ENCODE measurements at regions not wholly inside any gene's neighbourhood (a gene's known extent, or its start where the extent isn't known, plus 50 kb on each side); places are given as distances from the start of the nearest gene placed in this dataset.

- Histone ChIP-seq H3K36me3 (replicated peaks in 1 of 2; ENCODE audit: control insufficient read depth in 1 of 2, insufficient read depth in 2 of 2, low read length in 2 of 2) (no peaks in the 10 kb centered on the region), H3K79me2 (ENCODE audit: insufficient read depth, low read length) (no peaks in the 10 kb centered on the region), H3K4me1 (ENCODE audit: insufficient read depth, low read length) (no peaks in the 10 kb centered on the region), H2AFZ (ENCODE audit: low read length) (no peak overlapping the region), H3K4me2 (ENCODE audit: low read depth, low read length) (no peak overlapping the region), H3K27me3 (ENCODE audit: control insufficient read depth in 1 of 2, insufficient read depth in 2 of 2, low read length in 2 of 2) (no peaks in the 10 kb centered on the region), H3K4me3 (replicated peaks in 1 of 3; ENCODE audit: insufficient read depth in 1 of 3, low read depth in 2 of 3, low read length in 3 of 3) (no peak overlapping the region), H3K9me3 (ENCODE audit: low read length) (no peaks in the 10 kb centered on the region), H3K27ac (ENCODE audit: extremely low read length, insufficient read depth, low read length) (no peak overlapping the region), H3K9ac (ENCODE audit: insufficient read depth, low read depth, low read length) (no peak overlapping the region), H4K20me1 (ENCODE audit: insufficient read depth, low read length) (no peaks in the 10 kb centered on the region)
- in situ Hi-C loops (cut with HindIII; ENCODE audit: extremely low pct_ligation_motif_present, low pct_unique_long_range_greater_than_20kb) (no loop called here), intact Hi-C loops (cut with micrococcal nuclease; ENCODE audit: unreplicated experiment) (no loop called here)
- ATAC-seq (no peak), FAIRE-seq (no peak), DNase-seq (ENCODE audit: low spot score) (no peak)
- ChIA-PET POLR2A (no interaction called here), CTCF (ENCODE audit: low intra/inter-chr PET ratio, low total read pairs) (no interaction called here)
- no TSS peak for BruUV-seq (replicated peaks)
- TF ChIP-seq HNRNPH1 (optimal IDR thresholded peaks at IDR 0.05; ENCODE audit: low read depth, low read length) (no peak), KLF16 (CRISPR knock-in tag; IDR thresholded peaks at IDR 0.05) (no peak), KDM5B (CRISPR knock-in tag; IDR thresholded peaks at IDR 0.05; ENCODE audit: borderline replicate concordance) (no peak), MTERF4 (CRISPR knock-in tag; IDR thresholded peaks at IDR 0.05) (no peak), ZSCAN5A (CRISPR knock-in tag; IDR thresholded peaks at IDR 0.05; ENCODE audit: borderline replicate concordance) (no peak), FOSL1 (CRISPR knock-in tag; IDR thresholded peaks at IDR 0.05; ENCODE audit: borderline replicate concordance) (no peak)
These were observed 607.4 kb downstream of the HACE1 start for GRCh38 chr6:104252276-104252675.

GRCh38 chr6:104251651-104252050 is 608.1 kb downstream of the HACE1 start:
- FAIRE-seq (no peak), ATAC-seq (no peak), DNase-seq (ENCODE audit: low spot score) (no peak)
- no peak overlapping the region for H3K9ac ChIP-seq (ENCODE audit: insufficient read depth, low read depth, low read length)
- no peaks in the 10 kb centered on the region for H3K27me3 ChIP-seq (ENCODE audit: control insufficient read depth in 1 of 2, insufficient read depth in 2 of 2, low read length in 2 of 2)
- H3K4me3 ChIP-seq (replicated peaks in 1 of 3; ENCODE audit: insufficient read depth in 1 of 3, low read depth in 2 of 3, low read length in 3 of 3): no peak overlapping the region
- in situ Hi-C loops (cut with HindIII; ENCODE audit: extremely low pct_ligation_motif_present, low pct_unique_long_range_greater_than_20kb) (no loop called here), intact Hi-C loops (cut with micrococcal nuclease; ENCODE audit: unreplicated experiment) (no loop called here)
- H3K9me3 ChIP-seq (ENCODE audit: low read length): no peaks in the 10 kb centered on the region
- H2AFZ ChIP-seq (ENCODE audit: low read length): no peak overlapping the region
- H3K4me2 ChIP-seq (ENCODE audit: low read depth, low read length): no peak overlapping the region
- 0% methylated on average over 1 of the region's 2 CpGs for WGBS (ENCODE audit: low lambda C conversion rate)
- no peaks in the 10 kb centered on the region for H3K4me1 ChIP-seq (ENCODE audit: insufficient read depth, low read length)
- H3K27ac ChIP-seq (ENCODE audit: extremely low read length, insufficient read depth, low read length): no peak overlapping the region
- no peaks in the 10 kb centered on the region for H3K36me3 ChIP-seq (replicated peaks in 1 of 2; ENCODE audit: control insufficient read depth in 1 of 2, insufficient read depth in 2 of 2, low read length in 2 of 2)
- no peaks in the 10 kb centered on the region for H3K79me2 ChIP-seq (ENCODE audit: insufficient read depth, low read length)
- H4K20me1 ChIP-seq (ENCODE audit: insufficient read depth, low read length): no peaks in the 10 kb centered on the region
- no TSS peak for BruUV-seq (replicated peaks)
- ChIA-PET CTCF (ENCODE audit: low intra/inter-chr PET ratio, low total read pairs) (no interaction called here), POLR2A (no interaction called here)
- TF ChIP-seq BRD4 (CRISPR knock-in tag; IDR thresholded peaks at IDR 0.05) (no peak), ZNF704 (CRISPR knock-in tag; IDR thresholded peaks at IDR 0.05; ENCODE audit: borderline replicate concordance) (no peak), ZNF256 (CRISPR knock-in tag; conservative IDR thresholded peaks at IDR 0.05) (no peak), ZNF570 (CRISPR knock-in tag; IDR thresholded peaks at IDR 0.05; ENCODE audit: borderline replicate concordance) (no peak), ZNF598 (CRISPR knock-in tag; IDR thresholded peaks at IDR 0.05; ENCODE audit: borderline replicate concordance) (no peak), BCLAF1 (IDR thresholded peaks at IDR 0.05) (no peak), ZMAT3 (CRISPR knock-in tag; conservative IDR thresholded peaks at IDR 0.05) (no peak), ESRRA (CRISPR knock-in tag; IDR thresholded peaks at IDR 0.05; ENCODE audit: low read depth) (no peak)

All from HepG2 (cell line).